ENCODE measurements at regions not wholly inside any gene's neighbourhood (a gene's known extent, or its start where the extent isn't known, plus 50 kb on each side); places are given as distances from the start of the nearest gene placed in this dataset.

DNA sequence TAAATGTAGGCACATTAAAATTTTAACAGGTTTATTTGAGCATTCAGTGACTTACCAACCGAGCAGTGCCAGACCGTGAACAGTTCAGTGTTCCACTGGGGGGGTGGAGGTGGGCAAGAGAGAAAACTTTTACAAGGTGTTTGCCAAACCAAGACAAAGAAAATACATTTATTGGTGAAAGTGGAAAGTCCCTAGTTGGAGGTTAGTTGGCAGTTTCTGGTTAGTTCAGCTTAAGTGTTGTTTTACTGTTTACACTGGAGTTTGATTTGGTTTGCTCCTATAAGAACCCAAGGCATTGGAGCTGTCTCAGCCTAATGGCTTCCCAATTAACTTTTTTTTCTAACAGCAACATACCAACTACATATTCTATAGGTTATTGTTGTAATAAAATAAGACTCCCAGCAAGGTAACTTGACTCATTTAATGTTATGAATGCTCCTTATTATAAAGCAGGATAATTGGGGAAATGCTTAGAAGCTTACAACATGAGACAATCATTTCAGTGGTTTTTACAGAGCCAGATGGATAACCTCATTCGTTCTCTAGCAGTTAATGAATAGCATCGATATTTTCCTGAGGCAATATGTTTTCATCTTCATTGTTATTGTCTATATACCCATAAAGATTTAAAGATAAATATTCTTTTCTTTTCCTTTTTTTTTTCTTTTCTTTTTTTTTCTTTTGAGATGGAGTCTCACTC is 115.8 kb downstream of the ETNK1 start:
- no peak for DNase-seq

GRCh38 chr12:22743700-22744099 is 118.7 kb downstream of the ETNK1 start:
- no peak for DNase-seq

DNA sequence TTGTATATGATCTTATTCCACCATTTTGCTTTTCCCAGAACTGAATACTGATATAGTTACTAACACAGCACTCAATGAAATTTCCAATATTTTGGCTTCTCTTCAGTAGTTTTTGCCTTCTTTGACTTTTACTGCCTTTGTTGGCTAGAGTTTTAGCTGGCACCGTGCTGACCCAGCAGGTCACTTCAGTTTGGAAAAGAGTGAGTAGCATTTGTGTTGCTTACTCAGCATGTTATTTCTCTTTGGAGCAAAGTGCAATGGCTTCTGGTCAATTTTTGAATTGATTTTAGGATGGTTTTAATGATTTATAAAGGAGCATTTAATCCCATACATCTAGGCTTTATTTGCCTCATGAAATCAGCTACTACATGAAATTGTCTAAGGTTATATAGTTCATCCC is 119.2 kb downstream of the ETNK1 start:
- no peak for DNase-seq

DNA sequence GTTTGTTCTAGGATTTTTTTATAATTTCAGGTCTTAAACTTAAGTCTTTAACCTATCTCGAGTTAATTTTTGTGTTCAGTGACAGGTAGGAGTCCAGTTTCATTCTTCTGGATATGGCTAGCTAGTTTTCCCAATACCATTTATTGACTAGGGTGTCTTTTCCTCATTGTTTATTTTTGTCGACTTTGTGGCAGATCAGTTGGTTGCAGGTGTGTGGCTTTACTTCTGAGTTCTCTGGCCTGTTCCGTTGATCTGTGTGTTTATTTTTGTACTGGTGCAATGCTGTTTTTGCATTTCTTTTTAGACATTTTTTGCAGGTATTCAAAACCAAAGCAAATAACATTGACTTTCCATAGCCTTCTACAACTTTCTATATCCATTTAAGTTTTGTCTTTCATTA is 121.7 kb downstream of the ETNK1 start:
- DNase-seq: no peak

DNA sequence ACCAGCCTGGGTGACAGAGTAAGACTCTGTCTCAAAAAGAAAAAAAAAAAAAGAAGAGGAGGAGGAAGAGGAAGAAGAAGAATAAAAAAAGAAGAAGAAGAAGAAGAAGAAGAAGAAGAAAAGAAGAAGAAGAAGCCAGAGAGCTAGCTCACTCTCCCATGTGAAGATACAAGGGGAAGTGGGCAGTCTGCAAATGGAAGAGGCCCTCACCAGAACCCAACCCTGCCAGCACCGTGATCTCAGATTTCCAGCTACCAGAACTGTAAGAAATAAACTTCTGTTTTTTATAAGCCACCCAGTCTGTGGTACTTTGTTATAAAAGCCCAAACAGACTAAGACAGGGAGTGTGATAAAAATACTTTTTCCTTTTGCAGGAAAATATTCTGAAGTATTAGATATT is 130.7 kb downstream of the ETNK1 start:
- no peak for DNase-seq

GRCh38 chr12:22759769-22760674 is 135.1 kb downstream of the ETNK1 start:
- no peak for DNase-seq

DNA sequence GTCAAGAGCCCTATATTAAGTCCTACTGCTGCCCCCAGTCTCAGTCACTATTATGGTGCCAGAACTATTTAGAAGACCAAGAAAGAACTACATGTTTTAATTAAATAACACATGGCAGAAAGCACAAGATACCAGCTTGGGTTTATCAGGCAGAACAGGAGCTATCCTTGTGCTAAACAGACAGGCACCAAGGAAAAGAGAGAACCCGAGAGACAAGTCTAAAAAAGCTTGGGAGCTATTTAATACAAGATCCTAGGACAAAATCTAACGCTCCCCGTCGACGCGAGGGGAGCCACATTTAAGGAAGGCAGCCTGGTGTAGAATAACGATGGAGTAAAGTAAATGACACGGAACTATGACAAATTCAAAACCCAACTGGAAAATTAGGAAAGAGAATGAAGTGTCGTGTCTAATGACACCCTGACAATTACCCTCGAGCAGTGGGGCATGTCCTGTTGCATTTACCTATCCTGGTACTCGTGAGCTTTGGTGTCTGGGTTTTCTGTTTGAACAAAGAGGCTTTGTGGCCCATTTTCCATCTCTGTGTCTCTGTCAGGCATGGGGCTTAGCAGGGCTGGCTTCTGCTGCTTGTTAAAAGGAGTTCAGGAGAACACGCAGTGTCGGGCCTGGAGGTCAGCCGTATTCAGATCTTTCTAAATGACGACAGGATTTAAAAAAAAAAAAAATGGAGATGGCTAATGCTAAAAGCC is 140.6 kb downstream of the ETNK1 start:
- DNase-seq: no peak

DNA sequence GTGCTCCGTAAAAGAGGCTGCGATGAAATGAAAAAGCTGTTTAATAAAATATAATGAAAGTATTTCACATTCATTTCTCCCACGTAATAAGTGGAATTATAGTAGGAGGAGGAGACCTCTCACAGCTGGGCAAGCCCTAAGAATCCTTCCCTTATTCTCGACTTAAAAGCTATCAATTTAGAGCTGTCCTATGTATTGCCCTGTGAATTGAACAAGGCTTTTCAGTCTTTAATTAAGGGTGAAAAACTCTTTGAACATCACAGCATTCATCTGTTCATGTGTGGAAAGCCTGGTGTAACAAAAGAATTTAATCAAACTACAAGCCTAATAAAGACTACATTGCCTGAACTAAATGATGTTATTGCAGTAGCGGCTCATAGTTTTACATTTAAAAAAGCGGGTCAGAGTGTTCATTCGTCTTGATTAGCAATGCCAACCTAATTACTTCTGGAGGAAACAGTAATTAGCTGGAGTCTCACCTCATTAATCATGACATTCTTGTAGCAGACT is 142.0 kb downstream of the ETNK1 start:
- DNase-seq: no peak

DNA sequence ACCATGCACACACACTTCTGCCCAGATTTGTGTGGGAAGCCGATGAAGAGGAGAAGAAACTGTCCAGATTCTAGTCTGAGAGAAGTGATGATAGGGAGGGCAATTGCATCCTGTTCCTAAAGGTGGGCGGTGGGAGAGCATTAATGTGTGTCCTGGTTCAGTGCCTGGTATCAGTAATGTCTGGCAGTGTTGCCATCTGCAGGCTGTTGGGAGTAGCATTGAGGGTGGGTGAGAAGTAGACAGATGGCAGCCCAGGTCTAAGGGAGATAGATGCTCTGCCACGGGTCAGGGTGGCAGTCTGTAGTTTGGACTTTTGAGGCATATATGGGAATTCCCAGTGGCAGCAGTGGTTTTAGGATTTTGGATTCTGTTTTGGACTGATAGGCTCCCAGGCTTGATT is 156.4 kb downstream of the ETNK1 start:
- no peak for DNase-seq

- no peak for DNase-seq
Observed at GRCh38 chr12:22787557-22787956, 162.6 kb downstream of the ETNK1 start.

GRCh38 chr12:22788913-22789312 is 163.9 kb downstream of the ETNK1 start:
- DNase-seq: no peak

- no peak for DNase-seq
Observed at GRCh38 chr12:22792138-22792537, 167.2 kb downstream of the ETNK1 start.

- DNase-seq: no peak
Observed at GRCh38 chr12:22794017-22794416, 169.0 kb downstream of the ETNK1 start.

DNA sequence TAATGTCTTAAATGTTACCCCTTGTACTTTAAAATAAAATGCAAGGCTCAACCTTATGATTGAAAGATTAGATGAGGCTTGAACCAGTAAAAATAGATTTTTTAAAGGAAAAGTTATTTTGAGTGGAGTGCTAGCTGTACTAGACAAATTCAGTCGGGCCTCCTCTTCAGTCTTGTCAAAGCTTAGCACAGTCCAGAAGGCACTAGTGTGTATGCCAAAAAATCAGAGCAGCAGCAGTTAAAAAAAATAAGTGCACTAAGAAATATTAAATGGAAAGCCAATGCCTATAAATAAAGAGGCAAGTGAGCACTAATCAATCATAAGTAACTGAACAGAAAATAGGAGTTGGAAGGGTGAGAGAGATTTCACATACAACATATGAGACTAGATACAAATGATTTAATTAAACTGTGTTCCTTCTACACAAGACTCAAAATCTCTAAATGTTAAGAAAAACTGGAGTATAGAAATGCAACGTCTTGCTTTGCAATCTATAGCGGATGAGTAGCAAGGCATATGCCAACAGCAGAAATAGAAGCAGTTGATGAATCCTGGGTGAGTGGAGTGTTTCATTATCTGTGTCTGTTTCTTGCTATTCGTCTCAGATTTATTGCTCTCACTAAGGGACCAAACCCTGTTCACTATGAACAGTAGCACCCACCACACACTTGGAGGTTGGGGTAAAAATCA is 172.1 kb downstream of the ETNK1 start:
- DNase-seq: no peak

DNA sequence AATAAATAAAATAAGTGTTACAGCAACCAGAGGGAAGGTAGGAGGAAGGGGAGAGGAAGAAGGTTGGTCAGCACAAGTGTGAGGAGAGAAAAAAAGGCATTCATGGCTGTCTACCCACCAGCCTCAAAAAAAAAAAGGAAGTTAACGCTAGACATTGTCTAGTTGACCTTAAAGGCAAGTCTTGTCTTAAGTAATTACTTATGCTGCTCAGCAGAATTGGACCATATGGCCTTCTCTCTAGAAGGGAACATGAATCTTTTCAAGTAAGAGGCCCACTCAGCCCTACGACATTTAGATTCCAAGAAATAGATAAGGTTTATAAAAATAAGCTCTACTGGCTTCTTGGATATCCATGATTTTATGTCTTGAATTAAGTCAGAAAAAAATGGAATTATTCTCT is 172.7 kb downstream of the ETNK1 start:
- no peak for DNase-seq

DNA sequence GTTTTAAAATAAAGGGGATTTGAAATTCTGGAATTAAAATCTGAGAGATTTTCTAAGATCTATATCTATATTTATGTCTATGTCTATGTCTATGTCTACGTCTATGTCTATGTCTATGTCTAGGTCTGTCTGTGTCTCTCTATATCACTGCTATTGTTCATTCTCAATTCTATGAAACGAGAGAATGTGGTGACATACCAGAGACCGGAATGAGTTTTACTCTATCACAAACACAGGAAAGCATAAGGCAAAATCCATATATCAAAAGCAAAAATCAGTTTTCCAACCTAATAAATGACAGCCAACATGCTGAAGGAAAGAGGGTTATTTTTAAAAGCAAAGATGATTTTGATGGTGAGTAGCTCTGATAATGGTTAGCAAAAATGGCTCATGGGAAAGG is 173.1 kb downstream of the ETNK1 start:
- no peak for DNase-seq

DNA sequence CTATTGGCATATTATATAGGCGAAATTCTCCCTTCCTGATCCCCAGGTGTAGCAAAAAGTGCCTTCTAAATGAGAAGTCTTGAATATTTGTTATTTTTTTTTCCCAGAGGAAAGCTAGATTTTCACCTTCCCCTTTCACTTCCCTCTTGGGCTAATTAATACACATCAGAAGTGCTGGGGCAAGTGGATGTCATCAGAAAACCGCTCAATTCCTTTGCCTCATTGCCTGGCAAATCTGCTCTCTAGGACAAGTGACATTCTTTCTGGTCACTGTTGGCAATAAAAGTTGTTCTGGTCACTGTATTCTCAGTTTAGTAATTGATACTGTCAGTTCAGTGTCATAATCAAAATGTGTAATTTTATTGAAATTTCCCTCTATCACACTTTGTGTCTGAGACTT is 174.5 kb downstream of the ETNK1 start:
- DNase-seq: no peak

- DNase-seq: no peak
Observed at GRCh38 chr12:22800332-22800731, 175.4 kb downstream of the ETNK1 start.

- no peak for DNase-seq
Observed at GRCh38 chr12:22802883-22803630, 178.1 kb downstream of the ETNK1 start.

GRCh38 chr12:22803725-22804124 is 178.8 kb downstream of the ETNK1 start:
- no peak for DNase-seq

- DNase-seq: no peak
Observed at GRCh38 chr12:22808860-22809259, 183.9 kb downstream of the ETNK1 start.
